Fibroblast of mammary gland (primary cell): ENCODE measurements at regions not wholly inside any gene's neighbourhood (a gene's known extent, or its start where the extent isn't known, plus 50 kb on each side); places are given as distances from the start of the nearest gene placed in this dataset.

Source experiments
- DNase-seq: peaks from one replicate; pipeline ENCODE4 v3.0.0-alpha.2; 2010; ENCODE audit warnings: low read depth
- H3K4me3 ChIP-seq: 2 replicates; pipeline ENCODE4 v1.5.1; 2011; ENCODE audit warnings: low read depth, mild to moderate bottlenecking, low read length, moderate library complexity; ENCODE audit not compliant: control insufficient read depth
- CTCF ChIP-seq: conservative IDR thresholded peaks from 2 replicates; pipeline ENCODE4 v1.5.1; 2011; ENCODE audit warnings: low read depth, low read length, inconsistent platforms; ENCODE audit not compliant: control insufficient read depth, insufficient read depth

GRCh38 chr18:76721207-76721996, 101.0 kb upstream of the ZNF236 start:
- no peak overlapping the region for H3K4me3 ChIP-seq
- no peak for TF ChIP-seq CTCF
- DNase-seq = no peak

- DNase-seq = peak; percentile 25
- no peak overlapping the region for H3K4me3 ChIP-seq
- no peak for TF ChIP-seq CTCF
These were observed 101.7 kb upstream of the ZNF236 start for GRCh38 chr18:76720683-76721082.

- DNase-seq = peak; percentile 4
- no peak overlapping the region for H3K4me3 ChIP-seq
- TF ChIP-seq CTCF = no peak
These were observed 107.2 kb upstream of the ZNF236 start for GRCh38 chr18:76715012-76715610.

GRCh38 chr18:76713432-76713831, 108.9 kb upstream of the ZNF236 start:
- no peak overlapping the region for H3K4me3 ChIP-seq
- TF ChIP-seq CTCF = no peak
- no peak for DNase-seq

GRCh38 chr18:76712511-76713140, 109.7 kb upstream of the ZNF236 start:
- H3K4me3 ChIP-seq = no peak overlapping the region
- no peak for TF ChIP-seq CTCF
- no peak for DNase-seq

GRCh38 chr18:76710646-76711520, 111.5 kb upstream of the ZNF236 start:
- no peak for DNase-seq
- TF ChIP-seq CTCF = no peak
- no peak overlapping the region for H3K4me3 ChIP-seq
